ENCODE measurements at regions not wholly inside any gene's neighbourhood (a gene's known extent, or its start where the extent isn't known, plus 50 kb on each side); places are given as distances from the start of the nearest gene placed in this dataset.

DNA sequence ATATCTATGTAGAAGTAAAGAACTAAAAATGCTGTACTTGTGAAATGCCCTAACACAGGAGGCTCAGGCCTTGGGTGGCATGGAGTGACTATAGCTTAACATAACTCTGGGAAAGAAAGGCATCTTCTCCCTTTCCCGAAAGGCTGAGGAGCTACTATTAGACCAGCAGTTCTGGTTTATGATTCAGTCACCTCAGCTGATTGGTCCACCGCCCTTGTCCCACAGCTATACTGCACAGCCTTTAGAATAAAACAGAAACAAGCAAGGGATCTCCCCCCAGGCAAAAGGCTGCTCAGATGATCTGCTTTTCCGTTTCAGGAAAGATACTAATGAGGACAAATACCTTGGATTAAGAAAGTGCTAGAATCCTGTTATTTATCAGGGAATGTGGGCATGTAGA, 171.3 kb downstream of the SNCA start:
- DNase-seq (no peak), ATAC-seq (ENCODE audit: low read depth) (no peak)
- no peaks in the 10 kb centered on the region for H4K20me1 ChIP-seq (ENCODE audit: control insufficient read depth, insufficient read depth, low read length, poor library complexity, severe bottlenecking)
- no peak overlapping the region for H3K4me3 ChIP-seq (ENCODE audit: control extremely low read depth in 1 of 5, extremely low read depth in 1 of 5, insufficient read depth in 1 of 5, low read depth in 2 of 5, low read length in 4 of 5)
- Mint-ChIP-seq H3K27ac (no peak overlapping the region), H3K4me1 (no peaks in the 10 kb centered on the region), H3K4me3 (no peak overlapping the region), H3K27me3 (peaks cover 7% of the 10 kb centered on the region), H3K9me3 (ENCODE audit: insufficient read depth) (no peaks in the 10 kb centered on the region)
- H3K9me3 ChIP-seq (ENCODE audit: control extremely low read depth in 1 of 3, control insufficient read depth in 2 of 3, insufficient read depth in 1 of 3, low read length in 2 of 3): no peaks in the 10 kb centered on the region
- H3K36me3 ChIP-seq (replicated peaks in 1 of 2; ENCODE audit: control extremely low read depth in 1 of 2, control insufficient read depth in 1 of 2, extremely low read depth in 1 of 2, insufficient read depth in 2 of 2, low read length in 1 of 2): no peaks in the 10 kb centered on the region
- H3K27ac ChIP-seq (ENCODE audit: low read length in 2 of 2): no peak overlapping the region
- H2AFZ ChIP-seq (ENCODE audit: insufficient read depth, low read depth, low read length, poor library complexity, severe bottlenecking): no peak overlapping the region
- H3K27me3 ChIP-seq (replicated peaks in 1 of 4; ENCODE audit: control extremely low read depth in 1 of 4, control insufficient read depth in 3 of 4, insufficient read depth in 4 of 4, low read length in 3 of 4): no peaks in the 10 kb centered on the region
- POLR2A ChIA-PET: no interaction called here
- no peaks in the 10 kb centered on the region for H3K79me2 ChIP-seq (ENCODE audit: control insufficient read depth, insufficient read depth, low read length)
- CTCF ChIA-PET: interaction anchor here (1.5 kb wide), 1 partner anchor 9 kb away, joined by 3 read pairs; no protein-coding TSS in a partner anchor
- H3K4me2 ChIP-seq (replicated peaks; ENCODE audit: low read depth, low read length, poor library complexity, severe bottlenecking): no peak overlapping the region
- TF ChIP-seq, protein P1, sequence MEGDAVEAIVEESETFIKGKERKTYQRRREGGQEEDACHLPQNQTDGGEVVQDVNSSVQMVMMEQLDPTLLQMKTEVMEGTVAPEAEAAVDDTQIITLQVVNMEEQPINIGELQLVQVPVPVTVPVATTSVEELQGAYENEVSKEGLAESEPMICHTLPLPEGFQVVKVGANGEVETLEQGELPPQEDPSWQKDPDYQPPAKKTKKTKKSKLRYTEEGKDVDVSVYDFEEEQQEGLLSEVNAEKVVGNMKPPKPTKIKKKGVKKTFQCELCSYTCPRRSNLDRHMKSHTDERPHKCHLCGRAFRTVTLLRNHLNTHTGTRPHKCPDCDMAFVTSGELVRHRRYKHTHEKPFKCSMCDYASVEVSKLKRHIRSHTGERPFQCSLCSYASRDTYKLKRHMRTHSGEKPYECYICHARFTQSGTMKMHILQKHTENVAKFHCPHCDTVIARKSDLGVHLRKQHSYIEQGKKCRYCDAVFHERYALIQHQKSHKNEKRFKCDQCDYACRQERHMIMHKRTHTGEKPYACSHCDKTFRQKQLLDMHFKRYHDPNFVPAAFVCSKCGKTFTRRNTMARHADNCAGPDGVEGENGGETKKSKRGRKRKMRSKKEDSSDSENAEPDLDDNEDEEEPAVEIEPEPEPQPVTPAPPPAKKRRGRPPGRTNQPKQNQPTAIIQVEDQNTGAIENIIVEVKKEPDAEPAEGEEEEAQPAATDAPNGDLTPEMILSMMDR (IDR thresholded peaks at IDR 0.05): no peak
- TF ChIP-seq EZH2 (IDR thresholded peaks at IDR 0.05; ENCODE audit: borderline replicate concordance, insufficient read depth, low read depth, low read length, poor library complexity, severe bottlenecking): no peak
- WGBS (ENCODE audit: insufficient coverage): 83% methylated on average over 1 of the region's 3 CpGs
- no peaks in the 10 kb centered on the region for H3K4me1 ChIP-seq (ENCODE audit: control insufficient read depth in 2 of 2, insufficient read depth in 2 of 2, low read length in 2 of 2)
- no peak overlapping the region for H3K9ac ChIP-seq (ENCODE audit: low read length)
- intact Hi-C loops (cut with micrococcal nuclease): no loop called here

DNA sequence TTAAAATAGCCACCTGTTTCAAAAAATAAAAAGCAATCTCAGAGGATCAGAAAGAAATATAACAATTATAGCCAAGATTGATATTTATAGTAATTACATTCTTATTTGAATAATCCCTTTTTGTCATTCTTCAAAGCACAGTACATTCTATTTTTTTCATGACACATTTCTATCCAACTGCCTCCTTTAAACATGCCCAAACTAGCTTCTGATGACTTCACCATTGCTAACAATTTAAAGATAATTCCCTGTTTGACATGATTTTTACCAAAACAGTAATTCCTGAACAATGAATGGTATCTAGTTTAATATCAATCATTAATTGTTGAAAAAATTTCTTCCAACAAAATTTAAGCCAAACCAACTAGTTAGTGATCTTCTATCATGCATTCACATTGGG, 172.4 kb downstream of the SNCA start:
- no peaks in the 10 kb centered on the region for H3K4me1 ChIP-seq (ENCODE audit: control insufficient read depth in 2 of 2, insufficient read depth in 2 of 2, low read length in 2 of 2)
- H3K79me2 ChIP-seq (ENCODE audit: control insufficient read depth, insufficient read depth, low read length): no peaks in the 10 kb centered on the region
- H3K4me3 ChIP-seq (ENCODE audit: control extremely low read depth in 1 of 5, extremely low read depth in 1 of 5, insufficient read depth in 1 of 5, low read depth in 2 of 5, low read length in 4 of 5): no peak overlapping the region
- Mint-ChIP-seq H3K4me1 (no peaks in the 10 kb centered on the region), H3K4me3 (no peak overlapping the region), H3K27ac (no peak overlapping the region), H3K9me3 (ENCODE audit: insufficient read depth) (no peaks in the 10 kb centered on the region), H3K27me3 (peaks cover 4% of the 10 kb centered on the region)
- no peak overlapping the region for H3K27ac ChIP-seq (ENCODE audit: low read length in 2 of 2)
- ChIA-PET POLR2A (no interaction called here), CTCF (no interaction called here)
- H3K9me3 ChIP-seq (ENCODE audit: control extremely low read depth in 1 of 3, control insufficient read depth in 2 of 3, insufficient read depth in 1 of 3, low read length in 2 of 3): no peaks in the 10 kb centered on the region
- no peaks in the 10 kb centered on the region for H4K20me1 ChIP-seq (ENCODE audit: control insufficient read depth, insufficient read depth, low read length, poor library complexity, severe bottlenecking)
- ATAC-seq (ENCODE audit: low read depth) (no peak), DNase-seq (no peak)
- H3K9ac ChIP-seq (ENCODE audit: low read length): no peak overlapping the region
- H3K27me3 ChIP-seq (replicated peaks in 1 of 4; ENCODE audit: control extremely low read depth in 1 of 4, control insufficient read depth in 3 of 4, insufficient read depth in 4 of 4, low read length in 3 of 4): no peaks in the 10 kb centered on the region
- no peak overlapping the region for H3K4me2 ChIP-seq (replicated peaks; ENCODE audit: low read depth, low read length, poor library complexity, severe bottlenecking)
- no peak overlapping the region for H2AFZ ChIP-seq (ENCODE audit: insufficient read depth, low read depth, low read length, poor library complexity, severe bottlenecking)
- TF ChIP-seq EZH2 (IDR thresholded peaks at IDR 0.05; ENCODE audit: borderline replicate concordance, insufficient read depth, low read depth, low read length, poor library complexity, severe bottlenecking): no peak
- TF ChIP-seq, protein P1 (IDR thresholded peaks at IDR 0.05): no peak
- no peaks in the 10 kb centered on the region for H3K36me3 ChIP-seq (replicated peaks in 1 of 2; ENCODE audit: control extremely low read depth in 1 of 2, control insufficient read depth in 1 of 2, extremely low read depth in 1 of 2, insufficient read depth in 2 of 2, low read length in 1 of 2)
- intact Hi-C loops (cut with micrococcal nuclease): no loop called here
